ENCODE measurements at regions not wholly inside any gene's neighbourhood (a gene's known extent, or its start where the extent isn't known, plus 50 kb on each side); places are given as distances from the start of the nearest gene placed in this dataset.

DNA sequence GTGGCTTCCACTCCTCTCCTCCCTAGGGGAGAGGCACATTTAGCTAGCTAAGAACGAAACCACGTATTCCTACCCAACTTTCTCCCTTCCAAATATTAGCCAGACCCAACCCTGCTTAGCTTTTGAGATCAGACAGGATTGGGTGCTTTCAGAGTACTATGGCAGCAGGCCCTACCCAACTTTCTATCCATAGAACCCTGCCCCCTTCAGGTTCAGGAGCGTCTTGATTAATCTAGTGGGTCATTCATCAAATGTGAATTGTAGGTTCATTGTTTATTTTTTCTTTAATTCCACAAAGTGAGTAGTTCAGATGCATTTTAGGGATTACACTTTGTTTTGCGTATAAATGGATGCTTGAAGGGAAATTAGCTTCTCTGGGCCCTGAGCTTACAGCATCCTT, 188.3 kb downstream of the MIB1 start:
- no peaks in the 10 kb centered on the region for H3K27me3 ChIP-seq
- DNase-seq (no peak), ATAC-seq (no peak)
- no peaks in the 10 kb centered on the region for H3K9me3 ChIP-seq
- intact Hi-C loops (cut with DNase I) = no loop called here
- TF ChIP-seq, protein P1, sequence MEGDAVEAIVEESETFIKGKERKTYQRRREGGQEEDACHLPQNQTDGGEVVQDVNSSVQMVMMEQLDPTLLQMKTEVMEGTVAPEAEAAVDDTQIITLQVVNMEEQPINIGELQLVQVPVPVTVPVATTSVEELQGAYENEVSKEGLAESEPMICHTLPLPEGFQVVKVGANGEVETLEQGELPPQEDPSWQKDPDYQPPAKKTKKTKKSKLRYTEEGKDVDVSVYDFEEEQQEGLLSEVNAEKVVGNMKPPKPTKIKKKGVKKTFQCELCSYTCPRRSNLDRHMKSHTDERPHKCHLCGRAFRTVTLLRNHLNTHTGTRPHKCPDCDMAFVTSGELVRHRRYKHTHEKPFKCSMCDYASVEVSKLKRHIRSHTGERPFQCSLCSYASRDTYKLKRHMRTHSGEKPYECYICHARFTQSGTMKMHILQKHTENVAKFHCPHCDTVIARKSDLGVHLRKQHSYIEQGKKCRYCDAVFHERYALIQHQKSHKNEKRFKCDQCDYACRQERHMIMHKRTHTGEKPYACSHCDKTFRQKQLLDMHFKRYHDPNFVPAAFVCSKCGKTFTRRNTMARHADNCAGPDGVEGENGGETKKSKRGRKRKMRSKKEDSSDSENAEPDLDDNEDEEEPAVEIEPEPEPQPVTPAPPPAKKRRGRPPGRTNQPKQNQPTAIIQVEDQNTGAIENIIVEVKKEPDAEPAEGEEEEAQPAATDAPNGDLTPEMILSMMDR (IDR thresholded peaks at IDR 0.05) = no peak
- no peak for TF ChIP-seq POLR2A (IDR thresholded peaks at IDR 0.05)
- H3K27ac ChIP-seq = no peak overlapping the region
- H3K4me3 ChIP-seq = no peak overlapping the region
- no peaks in the 10 kb centered on the region for H3K4me1 ChIP-seq
- WGBS, 2 donors = 56 to 59% methylated on average over 4 of the region's 4 CpGs
- H3K36me3 ChIP-seq (replicated peaks in 1 of 2; ENCODE audit: insufficient read depth in 1 of 2, low read depth in 2 of 2) = no peaks in the 10 kb centered on the region

DNA sequence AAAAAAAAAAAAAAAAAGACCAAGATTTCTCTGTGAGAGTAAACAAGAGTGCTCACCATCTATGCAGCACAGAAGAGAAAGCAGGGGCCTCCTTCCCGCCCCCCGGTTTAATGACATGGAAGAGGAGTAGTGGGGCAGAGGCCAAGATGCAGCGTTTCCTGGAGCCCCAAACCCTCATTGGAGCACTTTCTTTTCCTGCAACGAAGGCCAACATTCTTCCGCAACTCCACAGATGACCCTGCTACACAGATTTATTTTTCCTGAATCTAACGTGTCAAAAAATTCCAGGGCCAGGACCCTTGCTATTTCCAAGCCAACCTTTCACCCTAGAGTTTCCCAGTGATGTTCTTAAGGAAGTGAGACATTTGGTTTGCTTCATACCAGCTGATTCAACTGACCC, 189.6 kb downstream of the MIB1 start:
- H3K27ac ChIP-seq = no peak overlapping the region
- no peaks in the 10 kb centered on the region for H3K27me3 ChIP-seq
- no peaks in the 10 kb centered on the region for H3K9me3 ChIP-seq
- no peaks in the 10 kb centered on the region for H3K4me1 ChIP-seq
- no peaks in the 10 kb centered on the region for H3K36me3 ChIP-seq (replicated peaks in 1 of 2; ENCODE audit: insufficient read depth in 1 of 2, low read depth in 2 of 2)
- WGBS, 2 donors = 74 to 83% methylated on average over 6 of the region's 6 CpGs
- DNase-seq (no peak), ATAC-seq (no peak)
- TF ChIP-seq POLR2A (IDR thresholded peaks at IDR 0.05) = no peak
- TF ChIP-seq, protein P1 (IDR thresholded peaks at IDR 0.05) = no peak
- intact Hi-C loops (cut with DNase I) = no loop called here
- H3K4me3 ChIP-seq = no peak overlapping the region

DNA sequence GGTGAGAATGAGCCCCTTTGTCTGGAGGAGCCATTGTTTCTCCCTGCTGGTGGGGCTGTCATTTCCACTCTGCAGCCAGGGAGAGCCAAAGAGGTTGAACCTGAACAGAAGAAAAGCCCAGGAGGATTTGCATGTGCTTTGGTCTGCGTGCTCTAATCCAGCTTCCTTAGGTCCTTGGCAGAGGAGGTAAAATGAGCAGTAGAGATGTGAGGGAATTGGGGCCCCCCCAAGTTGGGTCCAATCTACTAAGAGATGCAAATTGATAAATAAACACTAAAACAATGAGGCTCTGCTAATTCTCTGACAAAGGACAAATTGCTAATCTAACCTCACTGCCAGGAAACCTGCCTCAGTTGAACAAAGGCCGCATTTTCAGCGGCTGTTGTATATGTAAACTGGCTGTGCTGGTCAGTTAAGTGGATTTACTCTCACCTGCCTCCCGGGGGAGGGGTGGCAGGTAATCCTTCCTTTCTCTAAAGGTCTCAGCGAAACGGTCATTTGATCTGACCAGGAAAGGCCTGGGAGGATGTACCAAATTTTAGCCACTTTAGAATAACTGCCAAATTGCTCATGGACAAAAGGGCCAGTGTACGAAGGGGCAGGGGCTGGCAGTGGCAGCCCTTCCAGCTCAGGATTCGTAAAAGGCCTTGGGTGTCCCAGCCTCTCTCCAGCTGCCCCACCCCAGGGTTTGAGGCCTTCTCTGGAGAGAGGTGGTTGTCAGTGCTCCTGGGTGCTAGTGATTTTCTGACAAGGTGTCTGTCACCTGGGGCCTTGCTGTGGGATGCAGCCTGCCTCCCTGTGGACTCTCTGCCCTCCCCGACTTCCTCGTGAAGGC, 193.6 kb downstream of the MIB1 start:
- H3K27me3 ChIP-seq = no peaks in the 10 kb centered on the region
- ATAC-seq (no peak), DNase-seq (no peak)
- H3K9me3 ChIP-seq = no peaks in the 10 kb centered on the region
- 75 to 92% methylated on average over 6 to 10 of the region's 10 CpGs for WGBS, 2 donors
- H3K4me1 ChIP-seq = no peaks in the 10 kb centered on the region
- H3K27ac ChIP-seq = no peak overlapping the region
- intact Hi-C loops (cut with DNase I) = no loop called here
- TF ChIP-seq, protein P1 (IDR thresholded peaks at IDR 0.05) = no peak
- no peak for TF ChIP-seq POLR2A (IDR thresholded peaks at IDR 0.05)
- H3K4me3 ChIP-seq = no peak overlapping the region
- no peaks in the 10 kb centered on the region for H3K36me3 ChIP-seq (replicated peaks in 1 of 2; ENCODE audit: insufficient read depth in 1 of 2, low read depth in 2 of 2)

DNA sequence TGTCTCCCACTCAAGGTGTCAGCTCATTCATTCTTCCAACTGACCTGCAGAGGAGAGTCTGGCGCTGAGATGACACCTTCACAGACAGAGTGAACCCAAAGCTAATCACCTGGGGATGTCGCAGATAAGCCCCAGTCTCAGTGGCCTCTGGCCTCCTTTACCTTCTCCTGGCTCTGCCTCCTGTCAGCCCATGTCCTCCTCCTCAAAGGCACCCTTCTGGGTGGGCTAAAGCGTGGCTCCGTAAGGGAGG, 194.1 kb downstream of the MIB1 start:
- Histone ChIP-seq H3K4me3 (no peak overlapping the region), H3K36me3 (replicated peaks in 1 of 2; ENCODE audit: insufficient read depth in 1 of 2, low read depth in 2 of 2) (no peaks in the 10 kb centered on the region), H3K27ac (no peak overlapping the region), H3K27me3 (no peaks in the 10 kb centered on the region), H3K4me1 (no peaks in the 10 kb centered on the region), H3K9me3 (no peaks in the 10 kb centered on the region)
- ATAC-seq (no peak), DNase-seq (no peak)
- TF ChIP-seq, protein P1 (IDR thresholded peaks at IDR 0.05) = no peak
- no peak for TF ChIP-seq POLR2A (IDR thresholded peaks at IDR 0.05)
- 94 to 95% methylated on average over 4 of the region's 4 CpGs for WGBS, 2 donors
- intact Hi-C loops (cut with DNase I) = no loop called here

DNA sequence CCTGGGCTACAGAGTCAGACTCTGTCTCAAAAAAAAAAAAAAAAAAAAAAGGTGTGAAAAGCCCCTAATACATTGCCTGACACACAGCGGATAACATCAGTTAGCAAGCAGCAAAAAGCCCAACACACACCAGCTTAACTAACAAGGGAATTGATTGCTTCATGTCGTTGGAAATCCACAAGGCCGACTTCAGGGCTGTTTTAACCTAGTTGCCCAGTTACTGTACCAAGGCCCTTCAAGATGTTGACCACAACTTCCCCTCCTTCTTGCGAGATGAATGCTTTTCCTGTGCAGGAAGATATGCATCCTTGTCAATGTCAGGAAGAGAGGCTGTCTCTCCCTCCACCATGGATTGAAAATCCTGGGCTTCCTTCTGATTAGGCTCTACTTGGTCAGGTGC, 202.9 kb downstream of the MIB1 start:
- TF ChIP-seq POLR2A (IDR thresholded peaks at IDR 0.05) = no peak
- TF ChIP-seq, protein P1 (IDR thresholded peaks at IDR 0.05) = no peak
- H3K36me3 ChIP-seq (replicated peaks in 1 of 2; ENCODE audit: insufficient read depth in 1 of 2, low read depth in 2 of 2) = no peaks in the 10 kb centered on the region
- no peaks in the 10 kb centered on the region for H3K4me1 ChIP-seq
- intact Hi-C loops (cut with DNase I) = no loop called here
- ATAC-seq = no peak
- H3K27ac ChIP-seq = no peak overlapping the region
- no peaks in the 10 kb centered on the region for H3K9me3 ChIP-seq
- 64 to 92% methylated on average over 4 of the region's 4 CpGs for WGBS, 2 donors
- H3K4me3 ChIP-seq = no peak overlapping the region
- DNase-seq = no peak
- H3K27me3 ChIP-seq = no peaks in the 10 kb centered on the region
